ENCODE measurements at regions not wholly inside any gene's neighbourhood (a gene's known extent, or its start where the extent isn't known, plus 50 kb on each side); places are given as distances from the start of the nearest gene placed in this dataset.

- Histone ChIP-seq H3K36me3 (ENCODE audit: control insufficient read depth, insufficient read depth, low read length) (no peaks in the 10 kb centered on the region), H3K4me3 (ENCODE audit: low read length) (no peak overlapping the region), H3K9ac (ENCODE audit: extremely low read depth, low read length, poor library complexity, severe bottlenecking) (no peak overlapping the region), H3K27me3 (ENCODE audit: control insufficient read depth, insufficient read depth, low read length, poor library complexity, severe bottlenecking) (no peaks in the 10 kb centered on the region), H3K9me3 (ENCODE audit: control insufficient read depth, low read length) (no peaks in the 10 kb centered on the region), H3K4me1 (ENCODE audit: control insufficient read depth, insufficient read depth, low read length) (no peaks in the 10 kb centered on the region), H3K27ac (ENCODE audit: low read depth, low read length) (no peak overlapping the region)
- Mint-ChIP-seq H3K27ac (no peak overlapping the region), H3K27me3 (ENCODE audit: insufficient read depth) (no peaks in the 10 kb centered on the region), H3K9me3 (no peaks in the 10 kb centered on the region), H3K36me3 (ENCODE audit: low read depth) (no peaks in the 10 kb centered on the region), H3K4me1 (no peaks in the 10 kb centered on the region), H3K4me3 (no peak overlapping the region)
- TF ChIP-seq CTCF (conservative IDR thresholded peaks at IDR 0.05): no peak
- 91% methylated on average over 2 of the region's 2 CpGs; no CpG with 5 or more reads in 1 of the 2 experiments for WGBS, 2 experiments (ENCODE audit: insufficient coverage in 1 of 2, insufficient read length in 1 of 2)
- peak; percentile 24 for DNase-seq
These were observed 72.2 kb downstream of the TMEM18 start for GRCh38 chr2:604854-605524.

GRCh38 chr2:604385-604784, 72.8 kb downstream of the TMEM18 start:
- no peaks in the 10 kb centered on the region for H3K4me1 Mint-ChIP-seq
- H3K4me3 ChIP-seq (ENCODE audit: low read length): no peak overlapping the region
- no peak for TF ChIP-seq CTCF (conservative IDR thresholded peaks at IDR 0.05)
- no peaks in the 10 kb centered on the region for H3K9me3 Mint-ChIP-seq
- H3K36me3 Mint-ChIP-seq (ENCODE audit: low read depth): no peaks in the 10 kb centered on the region
- whole genome bisulfite sequencing, 2 experiments (ENCODE audit: insufficient coverage in 1 of 2, insufficient read length in 1 of 2): 93 to 97% methylated on average over 5 to 9 of the region's 9 CpGs
- no peak overlapping the region for H3K9ac ChIP-seq (ENCODE audit: extremely low read depth, low read length, poor library complexity, severe bottlenecking)
- peak; percentile 38 for DNase-seq
- no peaks in the 10 kb centered on the region for H3K36me3 ChIP-seq (ENCODE audit: control insufficient read depth, insufficient read depth, low read length)
- H3K27ac ChIP-seq (ENCODE audit: low read depth, low read length): no peak overlapping the region
- no peaks in the 10 kb centered on the region for H3K9me3 ChIP-seq (ENCODE audit: control insufficient read depth, low read length)
- H3K27ac Mint-ChIP-seq: no peak overlapping the region
- H3K27me3 ChIP-seq (ENCODE audit: control insufficient read depth, insufficient read depth, low read length, poor library complexity, severe bottlenecking): no peaks in the 10 kb centered on the region
- H3K27me3 Mint-ChIP-seq (ENCODE audit: insufficient read depth): no peaks in the 10 kb centered on the region
- H3K4me1 ChIP-seq (ENCODE audit: control insufficient read depth, insufficient read depth, low read length): no peaks in the 10 kb centered on the region
- H3K4me3 Mint-ChIP-seq: no peak overlapping the region

- H3K4me1 Mint-ChIP-seq: no peaks in the 10 kb centered on the region
- H3K4me3 ChIP-seq (ENCODE audit: low read length): no peak overlapping the region
- H3K9me3 ChIP-seq (ENCODE audit: control insufficient read depth, low read length): no peaks in the 10 kb centered on the region
- peak; percentile 41 for DNase-seq
- no peaks in the 10 kb centered on the region for H3K27me3 Mint-ChIP-seq (ENCODE audit: insufficient read depth)
- H3K36me3 ChIP-seq (ENCODE audit: control insufficient read depth, insufficient read depth, low read length): no peaks in the 10 kb centered on the region
- no peak overlapping the region for H3K27ac Mint-ChIP-seq
- H3K36me3 Mint-ChIP-seq (ENCODE audit: low read depth): no peaks in the 10 kb centered on the region
- H3K9ac ChIP-seq (ENCODE audit: extremely low read depth, low read length, poor library complexity, severe bottlenecking): no peak overlapping the region
- no peaks in the 10 kb centered on the region for H3K4me1 ChIP-seq (ENCODE audit: control insufficient read depth, insufficient read depth, low read length)
- no peak for TF ChIP-seq CTCF (conservative IDR thresholded peaks at IDR 0.05)
- no peaks in the 10 kb centered on the region for H3K27me3 ChIP-seq (ENCODE audit: control insufficient read depth, insufficient read depth, low read length, poor library complexity, severe bottlenecking)
- H3K27ac ChIP-seq (ENCODE audit: low read depth, low read length): no peak overlapping the region
- no peak overlapping the region for H3K4me3 Mint-ChIP-seq
- 87 to 95% methylated on average over 8 of the region's 8 CpGs for WGBS, 2 experiments (ENCODE audit: insufficient coverage in 1 of 2, insufficient read length in 1 of 2)
- no peaks in the 10 kb centered on the region for H3K9me3 Mint-ChIP-seq
These were observed 73.3 kb downstream of the TMEM18 start for GRCh38 chr2:603869-604268.
